ENCODE measurements at regions not wholly inside any gene's neighbourhood (a gene's known extent, or its start where the extent isn't known, plus 50 kb on each side); places are given as distances from the start of the nearest gene placed in this dataset.

GRCh38 chr1:105362438-105362837, 1612.7 kb downstream of the AMY1C start:
- TF ChIP-seq CTCF (IDR thresholded peaks at IDR 0.05; ENCODE audit: insufficient read depth, low read length): no peak
- TF ChIP-seq REST (IDR thresholded peaks at IDR 0.05; ENCODE audit: insufficient replicate concordance, low read depth): no peak
- TF ChIP-seq POLR2AphosphoS5 (IDR thresholded peaks at IDR 0.05; ENCODE audit: low read depth): no peak
- TF ChIP-seq GABPA (IDR thresholded peaks at IDR 0.05; ENCODE audit: low read depth): no peak
- TF ChIP-seq SPI1 (IDR thresholded peaks at IDR 0.05; ENCODE audit: borderline replicate concordance, low read depth): no peak
